Activated CD4-positive, alpha-beta T cell treated with anti-CD3 and anti-CD28 coated beads, Interleukin-2, amount 50 U/mL, for 24 hours (primary cell): ENCODE measurements at regions not wholly inside any gene's neighbourhood (a gene's known extent, or its start where the extent isn't known, plus 50 kb on each side); places are given as distances from the start of the nearest gene placed in this dataset.

Experiments used
- DNase-seq, 2 donors: peaks; one replicate each; pipeline ENCODE4 v3.0.0-alpha.2; 2020; ENCODE audit warnings: low read depth in 1 of 2, low spot score in 1 of 2

DNA sequence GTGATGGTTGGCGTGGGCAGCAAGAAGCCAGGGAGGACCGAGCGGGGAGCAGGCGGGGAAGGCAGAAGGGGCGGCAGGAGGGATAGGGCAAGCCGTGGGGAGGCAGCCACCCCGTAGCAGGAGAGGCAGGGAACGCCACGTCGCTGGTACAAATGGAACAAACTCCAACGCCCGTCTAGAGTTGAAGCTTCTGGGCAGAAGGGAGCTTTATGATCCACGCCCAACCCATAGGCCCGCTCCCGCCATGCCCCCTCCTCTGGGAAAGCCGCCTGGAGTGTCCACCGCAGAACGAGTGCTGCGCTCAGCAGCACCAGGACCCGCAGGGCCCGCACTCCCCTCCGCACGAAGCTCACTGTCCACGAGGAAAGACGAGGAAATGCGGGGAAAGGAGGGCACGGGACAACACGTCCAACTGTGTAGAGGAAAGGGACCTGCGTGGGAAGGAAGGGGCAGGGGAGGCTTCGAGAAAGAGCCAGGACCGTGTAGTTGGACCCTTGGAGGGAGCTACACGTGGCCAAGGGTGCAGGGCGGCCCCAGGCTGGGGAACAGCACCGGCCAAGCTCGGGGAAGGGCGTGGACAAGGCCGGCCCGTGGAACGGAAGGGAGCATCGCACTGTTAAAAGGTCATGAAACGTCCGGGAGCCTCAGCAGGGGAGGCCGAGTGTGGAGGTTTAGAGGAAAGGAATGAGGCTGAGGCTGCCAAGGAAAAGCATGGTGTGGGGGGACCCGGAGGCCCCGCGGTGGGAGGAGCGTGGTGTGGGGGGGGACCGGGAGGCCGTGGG, 204.0 kb downstream of the DLL1 start:
- no peak for DNase-seq

DNA sequence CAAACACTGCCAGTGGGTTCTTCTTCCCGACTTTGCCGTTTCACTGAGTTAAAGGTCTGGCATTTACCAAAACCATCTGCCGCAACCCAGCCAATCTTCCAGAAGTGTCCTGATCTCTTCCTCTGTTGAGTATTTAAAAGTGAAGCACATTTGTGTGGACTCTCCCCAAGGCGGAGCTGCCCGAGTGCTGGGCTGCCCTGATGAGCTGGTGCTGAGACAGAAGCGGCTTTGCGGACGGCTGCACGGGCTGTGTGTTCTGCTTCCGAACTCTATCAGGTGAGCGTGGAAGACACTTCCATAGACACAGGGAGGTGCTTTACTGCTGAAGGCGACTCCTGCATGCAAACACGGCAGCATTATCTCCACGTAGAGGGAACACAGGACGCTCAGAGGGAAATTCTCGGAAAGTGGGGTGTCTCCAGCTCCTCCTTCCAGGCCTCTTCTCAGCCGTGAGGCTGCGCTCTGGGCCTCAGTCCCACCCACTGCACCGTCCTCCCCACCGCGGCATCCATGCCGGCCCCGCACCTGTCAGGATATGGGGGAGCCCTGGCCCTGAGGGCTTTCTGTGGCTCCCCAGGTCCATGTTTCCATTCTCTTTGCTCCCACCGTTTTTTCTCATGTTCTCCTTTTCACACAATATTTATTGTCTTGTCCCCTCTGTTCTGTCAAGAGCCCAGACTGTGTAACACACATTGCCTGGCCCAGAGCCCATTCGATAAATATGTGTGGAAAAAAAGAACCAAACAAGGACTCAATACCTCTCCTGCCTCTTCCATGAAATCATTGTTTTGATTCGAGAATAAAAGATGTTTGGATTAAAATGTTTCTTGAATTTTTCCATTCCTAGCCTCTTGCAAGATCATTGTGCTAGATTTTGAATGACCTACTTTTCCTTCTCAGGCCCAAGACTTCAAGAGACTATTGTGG, 205.1 kb downstream of the DLL1 start:
- DNase-seq, result no peak

DNA sequence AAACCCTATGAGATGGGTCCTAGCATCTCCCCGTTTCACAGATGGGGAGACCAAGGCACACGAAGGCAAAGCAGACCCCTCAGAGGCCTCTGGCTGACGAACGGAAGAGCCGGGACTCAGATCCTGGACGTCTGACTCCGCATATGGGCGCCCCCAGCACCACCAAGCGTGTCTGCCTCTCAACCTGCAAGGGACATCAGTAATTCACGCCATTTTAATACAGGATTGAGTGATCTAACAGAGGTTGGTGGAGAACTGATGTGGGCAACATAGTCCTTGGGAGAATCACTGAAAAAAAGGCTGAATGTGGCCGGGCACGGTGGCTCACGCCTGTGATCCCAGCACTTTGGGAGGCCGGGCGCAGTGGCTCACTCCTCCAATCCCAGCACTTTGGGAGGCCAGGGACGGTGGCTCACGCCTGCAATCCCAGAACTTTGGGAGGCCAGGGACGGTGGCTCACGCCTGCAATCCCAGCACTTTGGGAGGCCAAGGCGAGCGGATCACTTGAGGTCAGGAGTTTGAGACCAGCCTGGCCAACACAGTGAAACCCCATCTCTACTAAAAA, 206.6 kb downstream of the DLL1 start:
- DNase-seq, result no peak

DNA sequence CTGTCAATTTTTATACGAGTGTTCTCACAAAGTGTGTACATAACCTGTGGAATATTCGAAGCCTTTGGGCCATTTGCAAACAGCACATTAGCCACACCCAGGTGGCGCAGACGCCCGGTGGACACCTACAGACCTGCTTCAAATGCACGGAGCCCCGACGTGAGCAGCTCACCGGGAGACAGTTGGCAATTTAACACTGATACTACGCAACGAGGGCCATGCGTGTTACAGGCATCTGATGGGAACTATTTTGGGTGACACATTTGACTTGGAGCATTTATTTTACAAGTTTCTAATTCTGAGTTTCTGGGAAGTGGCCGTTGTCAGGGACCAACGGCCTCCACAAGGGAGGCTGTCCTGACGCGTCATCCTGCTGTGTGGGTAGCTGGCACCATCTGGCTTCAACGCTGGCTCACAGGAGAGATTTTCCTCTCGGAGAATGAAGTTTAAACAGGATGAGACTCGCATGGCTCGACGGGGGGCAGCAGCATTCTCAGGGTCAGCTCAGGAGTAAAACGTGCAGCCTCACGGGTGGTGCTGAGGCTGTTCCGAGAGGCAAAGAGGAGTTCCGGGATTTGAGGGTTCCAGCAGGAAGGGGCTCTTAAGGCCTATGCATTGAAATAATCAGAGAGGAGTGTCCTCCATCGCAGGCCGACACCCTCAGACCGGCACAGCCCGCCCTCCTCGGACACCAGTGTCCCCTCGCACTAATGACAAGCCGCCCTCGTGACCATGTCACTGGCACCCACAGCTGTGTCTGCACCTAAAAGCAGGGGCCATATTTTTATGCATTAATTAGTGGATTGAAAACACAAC, 207.4 kb downstream of the DLL1 start:
- DNase-seq, result no peak

DNA sequence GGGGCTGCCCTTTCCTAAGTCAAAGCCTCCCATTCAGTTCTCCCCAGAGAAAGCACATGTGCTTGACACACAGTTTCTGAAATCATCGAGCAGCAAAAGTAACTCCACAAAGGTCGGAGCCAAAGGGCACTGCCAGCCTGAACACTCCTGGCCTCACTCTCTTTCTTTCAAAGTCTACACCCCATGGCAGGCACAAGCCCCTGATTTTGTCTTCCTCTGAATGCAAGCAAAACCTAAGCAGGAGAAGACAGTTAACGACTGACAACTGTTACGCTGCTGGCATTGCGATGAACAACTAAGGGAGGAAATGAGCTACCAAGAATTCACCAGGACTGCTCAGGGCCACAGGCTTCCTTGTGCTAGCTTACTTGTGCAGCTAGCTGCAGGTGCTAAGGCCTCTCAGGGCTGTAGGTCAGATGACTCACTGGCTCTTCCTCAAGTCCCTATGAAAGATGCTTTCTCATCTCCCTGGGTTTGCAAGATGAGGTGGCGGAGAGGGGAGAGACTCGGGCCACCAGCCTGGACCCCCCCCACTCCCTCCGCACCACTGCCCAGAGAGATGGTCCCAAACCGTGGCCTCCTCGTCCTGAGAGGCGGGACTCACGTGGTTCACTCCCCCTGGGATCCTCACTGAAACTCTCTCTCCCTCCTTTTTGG, 208.2 kb downstream of the DLL1 start:
- no peak for DNase-seq

DNA sequence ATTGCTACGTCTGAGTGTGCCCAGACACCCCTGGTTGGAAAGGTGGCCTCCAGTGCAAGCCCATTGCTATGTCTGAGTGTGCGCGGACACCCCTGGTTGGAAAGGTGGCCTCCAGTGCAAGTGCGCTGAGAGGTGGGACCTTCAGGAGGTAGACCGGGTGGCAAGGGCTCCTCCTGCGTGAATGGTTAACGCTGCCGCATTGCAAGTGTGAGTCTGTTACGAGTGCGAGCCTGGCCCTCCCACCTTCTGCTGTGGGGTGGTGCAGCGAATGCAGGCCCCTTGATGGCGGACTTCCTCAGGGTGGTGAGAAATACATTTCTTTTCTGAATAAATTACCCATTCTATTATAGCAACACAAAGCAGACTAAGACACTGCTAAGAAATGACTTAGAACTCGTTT, 208.8 kb downstream of the DLL1 start:
- no peak for DNase-seq

DNA sequence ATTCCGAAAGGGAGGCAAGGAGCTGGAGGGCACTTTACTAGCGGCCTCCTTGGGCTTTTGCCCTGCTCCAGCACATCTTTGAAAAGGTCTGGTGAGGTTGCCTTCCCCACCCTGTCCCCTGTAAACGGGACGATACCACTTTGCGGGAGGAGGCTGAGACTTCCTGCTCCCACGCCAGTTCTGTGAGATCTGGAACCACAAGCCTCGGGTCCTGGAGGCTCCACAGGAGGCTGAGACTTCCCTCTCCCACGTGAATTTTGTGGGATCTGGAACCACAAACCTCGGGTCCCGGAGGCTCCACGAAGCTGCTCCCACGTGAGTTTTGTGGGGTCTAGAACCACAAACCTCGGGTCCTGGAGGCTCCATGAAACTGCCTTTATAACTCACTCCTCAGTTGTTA, 209.3 kb downstream of the DLL1 start:
- no peak for DNase-seq

DNA sequence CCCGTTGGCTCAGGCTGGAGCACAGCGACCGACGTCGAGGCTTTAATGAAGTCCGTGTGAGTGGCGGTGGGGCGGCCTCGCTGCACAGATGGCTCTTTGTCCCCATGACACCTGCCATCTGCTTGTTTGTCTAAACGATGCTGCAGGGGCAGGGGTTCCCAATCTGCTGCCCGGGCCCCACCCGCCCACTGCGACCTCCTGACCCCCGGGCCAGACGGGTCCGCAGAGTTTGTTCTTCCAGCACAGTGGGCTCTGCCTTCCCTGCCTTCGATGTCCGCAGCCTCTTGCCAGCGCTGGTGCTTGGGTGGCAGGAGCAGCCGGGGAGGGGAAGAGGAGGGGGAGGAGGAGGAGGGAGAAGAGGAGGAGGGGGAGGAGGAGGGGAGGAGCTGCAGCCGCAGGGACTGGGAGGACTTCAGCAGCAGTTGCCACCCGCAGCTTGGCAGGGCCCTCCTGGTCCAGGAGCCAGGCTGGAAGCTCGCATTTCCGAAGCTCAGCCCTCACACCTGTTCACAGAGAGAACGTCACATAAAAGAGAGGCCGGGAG, 210.0 kb downstream of the DLL1 start:
- DNase-seq, result no peak

DNA sequence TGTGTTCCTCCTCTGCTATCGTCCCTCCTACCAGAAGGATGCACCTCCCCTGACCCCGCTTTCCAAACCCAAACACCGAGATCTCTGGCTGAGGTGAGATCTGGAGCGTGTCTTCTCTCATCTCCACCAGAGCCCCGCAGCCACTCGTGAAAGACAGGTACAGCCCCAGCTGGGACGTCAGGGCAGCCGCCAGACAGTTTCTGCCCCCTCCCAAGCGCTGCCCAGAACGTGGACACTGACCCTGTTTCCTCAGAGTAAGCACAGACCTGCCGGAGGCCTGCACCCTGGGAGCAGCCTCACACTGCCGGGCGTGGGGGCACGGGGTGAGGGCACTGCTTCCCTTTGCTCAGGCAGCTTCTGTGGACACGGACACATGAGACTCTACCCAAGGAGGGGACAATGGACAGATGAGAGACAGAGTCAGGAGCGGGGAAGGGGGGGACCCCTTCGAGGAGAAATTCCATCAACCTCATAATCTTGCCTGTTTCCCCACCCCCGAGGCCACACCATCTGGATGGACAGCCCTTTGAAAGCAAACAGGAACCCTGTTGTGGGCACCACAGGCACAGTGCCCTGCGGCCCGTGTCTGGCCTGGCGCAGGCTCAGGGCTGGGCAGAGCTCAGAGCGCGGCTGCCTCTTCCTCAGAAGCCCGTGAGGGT, 210.6 kb downstream of the DLL1 start:
- no peak for DNase-seq

DNA sequence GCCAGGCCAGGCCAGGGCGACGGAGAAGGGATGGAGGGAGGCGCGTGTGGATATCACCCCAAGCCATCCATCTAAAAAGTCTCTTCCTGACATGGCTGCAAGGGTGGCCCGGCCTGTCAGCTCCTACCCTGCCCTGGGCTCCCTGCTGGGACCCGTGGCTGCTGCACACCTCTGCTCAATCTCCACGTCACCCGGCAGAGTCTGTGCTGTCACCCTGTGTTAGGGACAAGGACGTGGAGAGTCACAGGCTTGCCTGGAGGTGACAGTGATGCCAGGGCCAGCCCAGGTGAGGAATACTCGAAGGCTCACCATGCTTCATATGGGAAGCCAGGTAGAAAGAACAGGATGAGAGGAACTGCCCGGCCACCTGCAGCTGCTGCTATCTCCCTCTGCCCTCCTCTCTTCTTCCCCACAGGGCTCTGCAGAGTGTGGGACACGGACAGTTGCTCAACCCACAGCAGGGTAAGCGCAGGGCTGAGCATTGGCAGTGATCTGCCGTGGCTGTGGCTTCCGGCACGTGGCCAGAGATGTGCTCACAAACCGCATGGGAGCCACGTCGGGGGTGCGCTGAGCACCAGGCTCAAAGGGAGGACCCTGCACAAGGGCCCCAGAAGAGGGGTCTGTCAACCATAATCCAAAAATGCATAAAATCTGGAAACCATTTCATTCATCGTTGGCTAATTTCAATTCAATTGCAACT, 214.3 kb downstream of the DLL1 start:
- DNase-seq, result no peak

DNA sequence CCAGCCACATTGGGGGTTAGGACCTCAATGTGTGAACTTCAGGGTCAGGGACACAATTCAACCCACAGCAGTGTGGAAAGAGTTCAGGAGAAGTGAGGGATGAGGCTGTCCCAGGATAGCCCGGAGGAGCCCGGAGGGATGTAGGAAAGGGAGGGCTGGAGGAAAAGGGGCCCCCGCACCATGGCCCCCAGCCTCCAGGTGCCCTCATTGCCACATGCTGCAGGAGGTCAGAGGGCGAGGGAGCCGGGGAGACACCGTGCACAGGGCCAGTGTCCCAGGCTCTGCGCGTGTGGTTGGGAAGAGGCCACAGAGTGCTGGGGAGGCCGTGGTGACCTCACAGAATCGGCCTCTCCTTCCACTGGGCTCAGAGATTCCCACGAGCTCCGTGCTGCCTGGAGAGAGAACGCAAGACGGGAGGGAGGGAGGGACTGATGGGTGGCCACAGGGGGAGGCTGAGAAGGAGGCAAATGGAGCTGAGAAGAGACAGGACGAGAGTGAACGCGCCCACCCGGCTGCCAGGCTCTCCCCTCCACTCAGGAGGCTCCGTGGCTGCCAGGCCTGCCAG, 215.1 kb downstream of the DLL1 start:
- no peak for DNase-seq

DNA sequence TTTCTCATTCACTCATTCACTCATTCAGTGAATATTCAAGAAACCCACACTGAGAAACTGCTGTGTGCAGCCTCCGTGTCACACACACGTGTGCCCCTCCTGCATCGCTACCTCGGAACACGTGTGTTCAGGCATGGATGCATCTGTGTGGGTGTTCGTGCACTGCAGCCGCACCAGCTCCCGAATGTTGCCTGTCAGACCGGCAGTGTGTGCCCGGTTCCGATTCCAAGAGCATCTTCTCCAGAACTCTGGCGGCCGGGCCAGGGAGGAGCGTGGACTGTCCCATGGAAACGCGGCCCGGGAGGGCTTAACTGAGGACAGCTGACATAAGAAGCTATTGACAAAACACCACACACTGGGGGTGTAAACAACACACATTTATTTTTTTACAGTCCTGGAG, 216.0 kb downstream of the DLL1 start:
- DNase-seq, result no peak

DNA sequence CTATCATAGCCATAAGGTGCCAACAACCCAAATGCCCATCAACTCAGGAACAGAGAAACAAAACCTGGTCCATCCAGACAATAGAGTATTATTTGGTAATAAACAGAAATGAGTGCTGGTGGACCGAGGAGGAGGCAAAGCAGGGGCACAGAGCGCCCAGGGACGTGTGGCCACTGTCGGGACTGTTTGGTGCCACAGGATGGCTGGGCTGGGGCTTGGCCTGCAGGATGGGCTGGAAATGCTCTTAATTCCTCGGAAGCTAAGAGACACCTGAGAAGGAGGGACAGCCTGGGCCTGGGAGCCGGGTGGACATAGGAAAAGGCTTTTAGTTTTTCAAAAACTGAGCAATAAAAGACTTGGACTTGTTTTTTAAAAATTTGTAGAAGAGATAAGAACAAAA, 216.4 kb downstream of the DLL1 start:
- no peak for DNase-seq

DNA sequence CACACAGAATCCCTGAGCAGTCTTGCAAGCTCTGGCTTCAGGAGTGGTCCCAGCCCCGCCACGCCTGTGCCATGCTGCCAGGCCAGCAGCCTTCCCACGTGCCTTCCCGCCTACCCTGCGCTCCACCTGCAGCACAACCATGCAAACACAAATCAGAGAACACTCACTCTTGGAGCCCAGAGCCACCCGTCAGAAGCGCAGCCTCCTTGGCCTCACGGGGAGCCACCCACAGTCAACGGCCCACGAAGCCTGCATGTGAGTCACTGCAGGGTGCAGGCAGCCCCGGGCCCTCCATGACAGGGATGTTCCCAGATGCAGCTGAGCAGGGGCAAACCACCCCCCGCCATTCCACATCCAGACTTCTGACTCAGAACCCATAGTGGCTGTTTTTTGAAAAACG, 217.0 kb downstream of the DLL1 start:
- no peak for DNase-seq

DNA sequence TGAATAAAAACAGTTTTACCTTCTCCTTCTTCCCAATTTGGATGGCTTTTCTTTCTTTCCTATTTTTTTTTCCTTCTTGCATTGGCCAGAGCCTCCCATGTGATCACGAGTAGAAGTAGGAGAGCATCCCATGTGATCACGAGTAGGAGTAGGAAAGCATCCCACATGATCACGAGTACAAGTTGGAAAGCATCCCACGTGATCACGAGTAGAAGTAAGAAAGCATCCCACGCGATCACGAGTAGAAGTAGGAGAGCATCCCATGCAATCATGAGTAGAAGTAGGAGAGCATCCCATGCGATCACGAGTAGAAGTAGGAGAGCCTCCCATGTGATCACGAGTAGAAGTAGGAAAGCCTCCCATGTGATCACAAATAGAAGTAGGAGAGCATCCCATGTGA, 218.6 kb downstream of the DLL1 start:
- DNase-seq, result no peak

DNA sequence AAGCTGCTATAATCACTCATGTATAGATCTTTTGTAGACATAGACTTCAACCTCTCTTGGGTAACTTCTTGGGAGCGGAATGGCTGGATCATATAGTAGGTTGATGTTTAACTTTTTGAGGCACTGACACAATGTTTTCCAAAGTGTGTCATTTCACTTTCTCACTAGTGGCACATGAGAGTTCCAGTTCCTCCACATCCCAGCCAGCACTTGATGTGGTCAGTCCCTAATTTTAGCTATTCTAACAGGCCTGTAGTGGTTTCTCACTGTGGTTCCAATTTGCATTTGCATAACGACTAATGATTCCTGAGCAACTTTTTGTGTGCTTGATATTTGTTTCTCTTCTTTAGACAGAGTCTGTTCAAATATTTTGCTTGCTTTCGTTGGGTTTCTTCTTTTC, 221.3 kb downstream of the DLL1 start:
- no peak for DNase-seq

DNA sequence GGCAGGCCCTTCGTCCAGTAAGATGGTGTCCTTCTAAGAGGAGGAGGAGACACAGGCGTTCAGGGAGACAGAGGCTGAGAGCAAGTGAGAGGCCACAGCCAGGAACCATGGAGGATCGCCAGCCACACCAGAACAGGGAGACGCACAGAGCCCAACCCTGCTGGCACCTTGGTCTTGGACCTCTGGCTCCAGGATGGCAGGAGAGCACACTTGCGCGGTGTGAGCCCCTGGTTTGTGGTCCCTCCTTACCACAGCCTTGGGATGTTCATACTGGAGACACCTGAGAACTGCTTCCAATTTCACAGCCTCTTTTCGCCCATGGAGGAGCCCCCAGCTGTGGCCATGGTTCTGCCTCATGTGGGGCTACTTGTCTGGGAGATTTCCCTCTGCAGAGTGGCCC, 222.4 kb downstream of the DLL1 start:
- DNase-seq, result no peak

DNA sequence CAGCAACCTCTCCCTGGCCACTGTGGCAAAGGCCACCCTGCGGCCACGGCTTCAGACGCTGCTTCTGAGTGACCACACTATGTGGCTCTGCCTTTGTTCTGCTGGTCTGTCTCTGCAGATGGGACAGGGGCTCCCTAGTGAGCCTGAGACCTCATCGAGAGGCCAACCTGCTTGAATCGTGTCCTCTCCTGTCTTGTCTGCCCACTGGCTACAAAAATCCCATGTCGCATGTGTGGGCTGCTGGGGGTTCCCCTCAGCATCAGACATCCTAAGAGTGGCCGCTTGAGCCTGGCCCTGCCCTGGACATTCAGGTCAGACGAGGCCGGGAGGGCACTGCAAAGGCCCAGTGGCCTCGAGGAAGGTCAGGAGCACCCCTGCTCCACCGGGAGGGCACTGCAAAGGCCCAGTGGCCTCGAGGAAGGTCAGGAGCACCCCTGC, 222.9 kb downstream of the DLL1 start:
- no peak for DNase-seq

DNA sequence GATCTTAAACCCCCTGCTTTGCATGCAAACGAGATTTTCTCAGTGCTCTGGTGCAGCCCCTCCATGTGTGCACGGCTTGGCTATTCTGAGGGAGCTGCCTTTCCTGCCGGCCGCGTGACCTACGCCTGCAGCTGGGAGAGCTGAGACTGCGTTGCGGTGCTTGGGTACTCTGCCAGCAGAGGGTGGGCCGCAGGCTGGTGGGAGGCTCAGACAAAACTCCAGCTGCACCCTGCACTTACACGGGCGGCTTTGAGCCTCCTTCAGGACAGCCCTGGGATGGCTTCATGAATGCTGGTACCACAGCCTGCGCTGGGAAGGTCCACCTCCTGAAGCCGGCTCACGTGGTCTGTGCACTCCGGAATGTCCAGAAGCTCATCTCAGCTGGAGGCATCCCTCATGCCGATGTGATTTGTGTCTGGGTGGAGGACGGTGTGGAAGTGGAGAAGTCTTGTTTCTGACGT, 223.7 kb downstream of the DLL1 start:
- no peak for DNase-seq
